IPS-18a (cell line): ENCODE measurements at regions not wholly inside any gene's neighbourhood (a gene's known extent, or its start where the extent isn't known, plus 50 kb on each side); places are given as distances from the start of the nearest gene placed in this dataset.

ENCODE experiments used
- H3K27ac ChIP-seq: one replicate; pipeline ENCODE4 v1.5.1; 2013; ENCODE audit warnings: low read length
- H3K27me3 ChIP-seq: one replicate; pipeline ENCODE4 v1.6.1; 2013; ENCODE audit warnings: mild to moderate bottlenecking, low read length; ENCODE audit not compliant: control insufficient read depth, insufficient read depth
- H3K36me3 ChIP-seq: one replicate; pipeline ENCODE4 v1.6.1; 2013; ENCODE audit warnings: low read depth, low read length; ENCODE audit not compliant: control insufficient read depth
- H3K4me1 ChIP-seq: one replicate; pipeline ENCODE4 v1.6.1; 2013; ENCODE audit warnings: low read depth, low read length; ENCODE audit not compliant: control insufficient read depth
- H3K4me3 ChIP-seq: one replicate; pipeline ENCODE4 v1.5.1; 2013; ENCODE audit warnings: low read length
- H3K9ac ChIP-seq: one replicate; pipeline ENCODE4 v1.6.1; 2013; ENCODE audit warnings: mild to moderate bottlenecking, low read length, moderate library complexity
- H3K9me3 ChIP-seq: one replicate; pipeline ENCODE4 v1.6.1; 2013; ENCODE audit warnings: low read depth, low read length; ENCODE audit not compliant: control insufficient read depth

DNA sequence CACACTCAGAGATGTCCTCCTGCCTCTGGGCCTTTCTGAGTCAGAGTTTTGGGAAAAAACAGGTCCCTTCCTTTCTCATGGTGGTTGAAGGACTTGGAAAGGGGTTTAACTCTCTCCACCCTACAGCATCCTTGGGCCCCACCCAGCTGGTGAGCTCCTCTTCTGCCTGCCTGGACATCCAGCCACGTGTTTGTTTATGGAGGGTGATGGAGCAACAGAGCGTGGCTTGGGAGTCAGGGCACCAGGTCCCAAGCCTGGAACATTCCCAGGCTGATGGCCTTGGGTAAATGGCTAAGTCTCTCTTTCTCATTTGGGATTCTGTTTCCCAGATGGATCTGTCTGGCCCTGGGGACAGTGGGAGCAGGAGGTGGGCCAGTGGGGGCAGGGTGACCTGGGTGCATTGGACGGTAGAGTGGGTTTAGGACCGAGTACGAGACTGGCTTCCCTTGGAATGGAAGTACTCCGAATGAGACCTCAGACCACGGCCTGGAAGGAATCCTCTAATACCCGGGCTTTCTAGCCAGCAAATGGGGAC is 141.1 kb upstream of the IRX2 start:
- Histone ChIP-seq H3K9me3 (no peaks in the 10 kb centered on the region), H3K36me3 (no peaks in the 10 kb centered on the region), H3K9ac (no peak overlapping the region), H3K27me3 (no peaks in the 10 kb centered on the region), H3K27ac (no peak overlapping the region), H3K4me3 (no peak overlapping the region), H3K4me1 (no peaks in the 10 kb centered on the region)

DNA sequence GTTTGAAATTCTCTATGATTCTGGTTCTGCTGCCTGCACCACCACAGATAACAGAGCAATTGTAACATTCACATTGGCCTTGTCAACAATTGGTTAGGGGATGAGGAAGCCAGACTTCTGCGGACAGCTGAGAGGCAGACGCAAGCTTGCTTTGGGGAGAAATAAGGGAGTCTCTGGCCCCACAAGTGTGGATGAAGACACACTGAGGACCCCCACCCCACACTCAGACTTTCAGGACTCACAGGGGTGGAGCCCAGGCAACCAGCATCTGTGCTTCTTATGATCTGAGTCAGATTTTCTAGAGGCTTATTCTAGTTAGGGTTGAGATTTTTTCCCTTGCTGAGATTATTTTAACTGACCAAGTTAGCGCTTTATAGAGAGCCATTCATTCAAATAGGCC is 140.3 kb upstream of the IRX2 start:
- Histone ChIP-seq H3K27me3 (no peaks in the 10 kb centered on the region), H3K9me3 (no peaks in the 10 kb centered on the region), H3K9ac (no peak overlapping the region), H3K4me1 (no peaks in the 10 kb centered on the region), H3K36me3 (no peaks in the 10 kb centered on the region), H3K4me3 (no peak overlapping the region), H3K27ac (no peak overlapping the region)

DNA sequence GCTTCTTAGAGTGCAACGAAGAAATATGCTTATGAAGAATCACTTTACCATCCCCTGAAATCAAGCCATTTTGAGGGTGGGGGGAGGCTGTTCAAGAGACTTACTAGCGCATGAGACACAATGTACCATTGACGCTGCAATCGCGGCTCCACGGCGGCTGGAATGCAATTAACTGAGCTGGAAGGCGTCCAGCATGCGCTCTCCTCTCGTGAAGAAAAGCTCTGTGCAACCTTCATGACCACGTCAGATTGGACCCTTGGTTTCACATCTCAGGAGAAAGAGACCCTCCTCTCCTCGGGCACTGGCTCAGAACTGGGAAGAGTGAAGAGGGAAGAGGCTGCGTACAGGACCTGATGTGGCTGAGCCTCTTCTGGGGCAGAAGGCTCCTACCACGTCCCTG is 138.5 kb upstream of the IRX2 start:
- Histone ChIP-seq H3K9me3 (no peaks in the 10 kb centered on the region), H3K27ac (no peak overlapping the region), H3K27me3 (no peaks in the 10 kb centered on the region), H3K4me1 (no peaks in the 10 kb centered on the region), H3K4me3 (no peak overlapping the region), H3K9ac (no peak overlapping the region), H3K36me3 (no peaks in the 10 kb centered on the region)

DNA sequence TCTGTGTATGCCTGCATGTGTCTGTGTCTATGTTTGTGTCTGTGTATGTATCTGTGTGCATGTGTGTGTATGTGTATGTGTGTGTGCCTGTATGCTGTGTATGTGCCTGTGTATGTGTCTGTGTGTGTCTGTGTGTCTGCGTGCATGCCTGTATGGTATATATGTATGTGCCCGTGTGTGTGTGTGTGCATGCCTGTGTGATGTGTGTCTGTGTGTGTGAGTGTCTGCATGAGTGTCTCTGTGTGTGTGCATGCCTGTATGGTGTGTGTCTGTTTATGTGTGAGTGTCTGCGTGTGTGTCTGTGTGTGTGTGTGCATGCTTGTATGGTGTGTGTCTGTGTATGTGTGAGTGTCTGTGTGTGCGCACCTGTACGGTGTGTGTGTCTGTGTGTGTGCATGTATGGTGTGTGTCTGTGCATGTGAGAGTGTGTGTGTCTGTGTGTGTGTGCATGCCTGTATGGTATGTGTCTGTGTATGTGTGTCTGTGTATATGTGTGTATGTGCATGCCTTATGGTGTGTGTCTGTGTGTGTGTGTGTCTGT is 137.1 kb upstream of the IRX2 start:
- Histone ChIP-seq H3K27ac (no peak overlapping the region), H3K36me3 (no peaks in the 10 kb centered on the region), H3K9ac (no peak overlapping the region), H3K4me3 (no peak overlapping the region), H3K9me3 (no peaks in the 10 kb centered on the region), H3K4me1 (no peaks in the 10 kb centered on the region), H3K27me3 (no peaks in the 10 kb centered on the region)

DNA sequence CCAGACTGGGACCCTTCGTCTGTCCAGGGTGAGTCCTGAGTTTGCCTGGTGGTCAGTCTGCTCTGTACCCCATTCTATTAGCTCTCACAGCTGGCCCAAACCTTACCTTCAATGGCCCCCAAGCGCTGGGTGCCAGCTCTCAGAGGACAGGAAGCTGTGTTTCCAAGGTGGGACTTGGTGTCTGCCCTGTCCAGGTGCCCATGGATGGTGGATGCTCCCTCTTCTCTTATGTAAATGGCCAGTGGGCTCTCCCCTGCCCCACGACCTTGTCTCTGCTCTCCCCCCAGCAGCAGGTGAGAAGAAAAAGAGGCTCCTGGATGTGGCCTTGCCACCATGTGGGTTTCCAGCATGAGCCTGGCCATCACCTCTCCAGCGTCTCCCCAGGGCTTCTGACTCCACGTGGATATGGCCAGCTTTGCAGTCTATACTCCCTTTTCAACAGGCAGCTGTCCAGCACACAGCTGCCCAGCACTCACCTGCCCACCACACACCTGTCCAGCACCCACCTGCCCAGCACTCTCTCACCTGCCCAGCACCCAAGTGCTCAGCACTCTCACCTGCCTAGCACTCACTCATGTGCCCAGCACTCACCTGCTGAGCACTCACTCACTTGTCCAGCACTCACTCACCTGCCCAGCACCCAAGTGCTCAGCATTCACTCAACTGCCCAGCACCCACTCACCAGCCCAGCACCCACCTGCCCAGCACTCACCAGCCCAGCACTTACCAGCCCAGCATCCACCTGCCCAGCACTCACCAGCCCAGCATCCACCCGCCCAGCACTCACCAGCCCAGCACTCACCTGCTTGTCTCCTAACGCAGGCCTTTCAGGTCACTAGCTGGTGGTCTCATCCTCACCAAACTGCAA is 136.2 kb upstream of the IRX2 start:
- Histone ChIP-seq H3K9me3 (no peaks in the 10 kb centered on the region), H3K9ac (no peak overlapping the region), H3K4me1 (no peaks in the 10 kb centered on the region), H3K36me3 (no peaks in the 10 kb centered on the region), H3K27ac (no peak overlapping the region), H3K4me3 (no peak overlapping the region), H3K27me3 (no peaks in the 10 kb centered on the region)

DNA sequence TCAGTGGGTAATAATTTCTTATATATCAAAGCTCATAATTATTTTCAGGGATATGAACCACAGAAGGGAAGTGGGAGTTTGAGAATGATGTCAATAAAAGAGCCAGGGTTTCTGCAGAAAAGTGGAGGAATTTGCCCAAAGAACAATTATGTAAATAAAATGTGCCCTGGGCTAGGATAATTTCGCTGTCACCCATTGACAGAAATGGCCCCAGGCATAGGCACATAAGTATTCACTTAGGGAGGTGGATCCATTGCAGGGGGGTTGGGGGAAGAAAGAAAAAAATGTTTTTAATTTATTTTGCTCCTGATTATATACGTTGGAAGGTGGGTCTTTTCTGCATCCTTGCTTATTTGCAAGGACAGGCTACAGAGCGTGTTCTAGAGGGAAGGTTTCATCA is 135.1 kb upstream of the IRX2 start:
- Histone ChIP-seq H3K4me1 (no peaks in the 10 kb centered on the region), H3K4me3 (no peak overlapping the region), H3K9me3 (no peaks in the 10 kb centered on the region), H3K27me3 (no peaks in the 10 kb centered on the region), H3K27ac (no peak overlapping the region), H3K36me3 (no peaks in the 10 kb centered on the region), H3K9ac (no peak overlapping the region)

DNA sequence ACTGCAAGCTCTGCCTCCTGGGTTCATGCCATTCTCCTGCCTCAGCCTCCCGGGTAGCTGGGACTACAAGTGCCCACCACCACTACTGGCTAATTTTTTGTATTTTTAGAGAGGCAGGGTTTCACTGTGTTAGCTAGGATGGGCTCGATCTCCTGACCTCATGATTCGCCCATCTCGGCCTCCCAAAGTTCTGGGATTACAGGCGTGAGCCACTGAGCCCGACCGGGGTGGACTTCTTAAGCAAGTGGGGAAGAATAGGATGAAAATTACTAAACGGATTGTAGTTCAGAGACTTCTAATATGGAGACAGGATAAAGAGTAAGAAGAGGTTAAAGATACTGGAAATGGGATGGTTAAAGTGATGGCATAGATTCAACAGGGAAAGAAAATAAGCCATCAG is 132.3 kb upstream of the IRX2 start:
- Histone ChIP-seq H3K9ac (no peak overlapping the region), H3K27me3 (no peaks in the 10 kb centered on the region), H3K36me3 (no peaks in the 10 kb centered on the region), H3K27ac (no peak overlapping the region), H3K4me1 (no peaks in the 10 kb centered on the region), H3K9me3 (peaks cover 12% of the 10 kb centered on the region), H3K4me3 (no peak overlapping the region)

DNA sequence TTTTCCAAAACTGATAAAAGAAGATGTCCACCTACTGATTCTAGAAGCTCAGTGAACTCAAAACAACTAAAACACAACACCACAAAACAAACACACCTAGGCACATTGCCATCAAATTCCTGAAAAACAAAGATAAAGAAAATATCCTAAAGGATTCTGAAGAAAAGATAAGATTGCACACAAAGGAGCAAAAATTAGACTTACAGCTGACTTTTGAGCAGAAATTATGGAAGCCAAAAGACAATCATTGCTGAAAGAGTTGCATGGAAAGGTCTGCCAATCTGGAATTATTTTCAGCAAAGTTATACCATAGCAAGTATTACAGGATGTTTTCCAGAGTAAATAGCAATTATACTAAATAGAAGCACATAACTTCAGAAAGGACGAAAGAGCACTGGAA is 128.2 kb upstream of the IRX2 start:
- no peak overlapping the region for H3K27ac ChIP-seq
- peaks cover 5% of the 10 kb centered on the region for H3K4me1 ChIP-seq
- no peak overlapping the region for H3K4me3 ChIP-seq
- no peak overlapping the region for H3K9ac ChIP-seq
- H3K36me3 ChIP-seq: no peaks in the 10 kb centered on the region
- peaks cover 18% of the 10 kb centered on the region for H3K9me3 ChIP-seq
- no peaks in the 10 kb centered on the region for H3K27me3 ChIP-seq

DNA sequence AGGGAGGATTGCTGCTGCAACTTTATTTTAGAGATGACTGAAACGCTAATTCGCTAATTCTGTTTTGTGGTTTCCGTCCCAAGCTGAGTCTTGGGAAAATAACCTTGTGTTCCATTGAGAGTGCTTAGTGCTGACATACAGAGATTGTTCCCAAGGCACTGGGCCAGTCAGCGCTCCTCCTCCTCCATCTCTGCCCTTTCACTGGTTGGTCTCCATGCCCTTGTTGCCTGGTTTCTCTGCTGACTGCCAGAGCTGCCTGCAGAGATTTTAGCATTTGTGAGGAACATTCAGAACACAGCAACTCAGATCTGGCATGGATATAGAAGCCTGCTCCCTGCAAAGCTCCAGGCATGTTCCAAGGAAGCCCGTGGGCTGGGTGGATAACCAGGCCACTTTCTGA is 126.0 kb upstream of the IRX2 start:
- no peaks in the 10 kb centered on the region for H3K36me3 ChIP-seq
- no peak overlapping the region for H3K4me3 ChIP-seq
- peaks cover 18% of the 10 kb centered on the region for H3K9me3 ChIP-seq
- H3K9ac ChIP-seq: no peak overlapping the region
- peaks cover 5% of the 10 kb centered on the region for H3K4me1 ChIP-seq
- H3K27me3 ChIP-seq: no peaks in the 10 kb centered on the region
- H3K27ac ChIP-seq: no peak overlapping the region

DNA sequence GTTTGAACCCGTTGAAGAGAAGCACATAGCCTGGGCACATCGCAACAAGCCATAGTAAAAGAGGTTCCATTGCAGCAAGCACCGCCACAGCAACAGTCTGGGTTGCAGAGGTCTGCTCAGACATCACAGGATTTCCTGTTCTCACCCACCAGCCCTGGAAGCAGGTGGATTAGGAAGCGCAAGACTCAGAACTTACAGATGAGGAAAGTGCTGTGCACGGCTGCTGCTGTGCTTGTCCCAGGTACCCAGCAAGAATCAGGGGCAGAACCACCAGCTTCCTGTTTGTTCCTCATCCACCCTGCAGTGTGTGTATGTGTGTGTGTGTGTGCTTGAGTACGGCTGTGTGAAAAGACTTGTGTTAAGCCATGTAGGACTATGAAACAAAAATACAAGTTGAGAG is 124.7 kb upstream of the IRX2 start:
- Histone ChIP-seq H3K27ac (no peak overlapping the region), H3K9me3 (peaks cover 18% of the 10 kb centered on the region), H3K27me3 (no peaks in the 10 kb centered on the region), H3K4me1 (peaks cover 5% of the 10 kb centered on the region), H3K36me3 (no peaks in the 10 kb centered on the region), H3K4me3 (no peak overlapping the region), H3K9ac (no peak overlapping the region)

DNA sequence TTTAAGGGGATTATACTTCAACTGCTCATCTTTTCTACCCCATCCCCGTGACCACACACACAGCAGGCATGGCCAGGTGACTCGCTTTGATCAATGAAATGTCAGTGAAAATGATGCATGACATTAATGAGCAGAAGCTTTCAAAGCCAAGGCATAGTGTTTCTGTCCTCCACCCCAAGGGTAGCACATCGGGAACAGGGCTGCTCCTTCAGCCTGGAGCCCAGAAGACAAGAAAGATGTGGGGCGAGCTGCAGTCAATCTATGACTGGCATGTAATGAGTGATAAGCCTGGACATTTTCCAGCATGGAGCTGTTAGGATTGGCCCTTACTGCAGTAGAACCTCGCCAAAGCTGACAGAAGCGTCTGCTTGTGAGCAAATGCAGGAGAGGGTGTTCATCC is 122.6 kb upstream of the IRX2 start:
- Histone ChIP-seq H3K27ac (no peak overlapping the region), H3K27me3 (no peaks in the 10 kb centered on the region), H3K4me1 (peaks cover 5% of the 10 kb centered on the region), H3K9ac (no peak overlapping the region), H3K9me3 (peaks cover 9% of the 10 kb centered on the region), H3K36me3 (no peaks in the 10 kb centered on the region), H3K4me3 (no peak overlapping the region)

DNA sequence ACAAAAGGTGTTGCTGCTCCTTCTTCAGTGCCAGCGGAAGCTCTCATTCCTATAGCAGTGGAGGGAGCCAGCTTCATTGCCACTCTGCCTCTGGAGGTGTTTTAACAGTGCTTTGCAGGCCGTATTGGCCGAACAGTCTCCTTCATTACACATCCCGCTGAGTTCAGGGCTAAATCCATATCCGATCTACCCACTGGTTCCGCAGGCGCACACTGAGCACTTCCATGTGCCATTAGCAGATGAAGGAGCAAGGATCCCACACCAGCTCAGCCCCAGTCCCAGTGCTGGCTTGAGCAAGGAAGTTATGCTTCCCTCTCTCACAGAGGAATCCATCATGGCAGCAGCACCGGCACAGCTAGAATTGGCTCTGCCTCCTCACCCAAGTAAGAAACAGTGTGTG is 121.2 kb upstream of the IRX2 start:
- Histone ChIP-seq H3K27me3 (no peaks in the 10 kb centered on the region), H3K4me1 (peaks cover 4% of the 10 kb centered on the region), H3K36me3 (no peaks in the 10 kb centered on the region), H3K9ac (no peak overlapping the region), H3K9me3 (no peaks in the 10 kb centered on the region), H3K27ac (no peak overlapping the region), H3K4me3 (no peak overlapping the region)
